ENCODE measurements at regions not wholly inside any gene's neighbourhood (a gene's known extent, or its start where the extent isn't known, plus 50 kb on each side); places are given as distances from the start of the nearest gene placed in this dataset.
A peak's percentile ranks its signal among the peaks of the same experiment; 100 is the strongest.

- DNase-seq, result no peak
Observed at GRCh38 chr17:77737442-77738265, 220.8 kb upstream of the TNRC6C start.

- peak; percentile 49 for DNase-seq
Observed at GRCh38 chr17:77738751-77739531, 219.6 kb upstream of the TNRC6C start.

- DNase-seq, result no peak
Observed at GRCh38 chr17:77740481-77740880, 218.0 kb upstream of the TNRC6C start.

GRCh38 chr17:77741109-77741508 lies 217.4 kb upstream of the TNRC6C start:
- no peak for DNase-seq

GRCh38 chr17:77742579-77742978 lies 215.9 kb upstream of the TNRC6C start:
- no peak for DNase-seq

GRCh38 chr17:77744066-77744988 lies 214.2 kb upstream of the TNRC6C start:
- peak; percentile 61 for DNase-seq

- no peak for DNase-seq
Observed at GRCh38 chr17:77745702-77746101, 212.8 kb upstream of the TNRC6C start.

- peak; percentile 17 for DNase-seq
Observed at GRCh38 chr17:77746393-77746792, 212.1 kb upstream of the TNRC6C start.

- peak; percentile 18 for DNase-seq
Observed at GRCh38 chr17:77746896-77747554, 211.5 kb upstream of the TNRC6C start.

GRCh38 chr17:77748436-77748835 lies 210.1 kb upstream of the TNRC6C start:
- DNase-seq, result peak; percentile 8

- no peak for DNase-seq
Observed at GRCh38 chr17:77749321-77749751, 209.2 kb upstream of the TNRC6C start.

GRCh38 chr17:77749989-77750388 lies 208.5 kb upstream of the TNRC6C start:
- DNase-seq, result no peak

- no peak for DNase-seq
Observed at GRCh38 chr17:77750427-77751043, 208.0 kb upstream of the TNRC6C start.

GRCh38 chr17:77753246-77753645 lies 205.3 kb upstream of the TNRC6C start:
- DNase-seq, result no peak

- DNase-seq, result no peak
Observed at GRCh38 chr17:77753691-77754245, 204.7 kb upstream of the TNRC6C start.

- no peak for DNase-seq
Observed at GRCh38 chr17:77754956-77755355, 203.5 kb upstream of the TNRC6C start.

GRCh38 chr17:77755410-77755963 lies 203.0 kb upstream of the TNRC6C start:
- DNase-seq, result no peak

- no peak for DNase-seq
Observed at GRCh38 chr17:77756028-77756427, 202.5 kb upstream of the TNRC6C start.

GRCh38 chr17:77756846-77757560 lies 201.5 kb upstream of the TNRC6C start:
- no peak for DNase-seq

- no peak for DNase-seq
Observed at GRCh38 chr17:77757561-77757898, 201.0 kb upstream of the TNRC6C start.

GRCh38 chr17:77763023-77763422 lies 195.5 kb upstream of the TNRC6C start:
- no peak for DNase-seq

Measured in right hindlimb (tissue), 1 donor.